Loucy (cell line): ENCODE measurements at regions not wholly inside any gene's neighbourhood (a gene's known extent, or its start where the extent isn't known, plus 50 kb on each side); places are given as distances from the start of the nearest gene placed in this dataset.

Experiments
- H2AFZ ChIP-seq: fragments of 200-600 bp; sonication (generic); 2 replicates; pipeline ENCODE4 v1.6.0; 2016; ENCODE audit warnings: antibody characterized with exemption, mild to moderate bottlenecking, low read length, moderate library complexity
- H3F3A ChIP-seq: fragments of 200-600 bp; 2 replicates; pipeline ENCODE4 v1.6.0; 2016; ENCODE audit warnings: antibody characterized with exemption, low read depth, mild to moderate bottlenecking
- H3K27me3 ChIP-seq: fragments of 200-600 bp; sonication (generic); 2 replicates; pipeline ENCODE4 v1.6.1; 2014; ENCODE audit warnings: low read length, mild to moderate bottlenecking; ENCODE audit not compliant: insufficient read depth, poor library complexity, severe bottlenecking
- H3K36me3 ChIP-seq: fragments of 200-600 bp; sonication (generic); 2 replicates; pipeline ENCODE4 v1.6.1; 2016; ENCODE audit warnings: low read length; ENCODE audit not compliant: insufficient read depth
- H3K4me1 ChIP-seq: fragments of 200-600 bp; sonication (generic); 2 replicates; pipeline ENCODE4 v1.5.1; 2014; ENCODE audit warnings: low read length, mild to moderate bottlenecking; ENCODE audit not compliant: insufficient read depth, poor library complexity, severe bottlenecking
- H3K4me2 ChIP-seq: fragments of 200-600 bp; sonication (generic); 2 replicates; pipeline ENCODE4 v1.6.0; 2014; ENCODE audit warnings: antibody characterized with exemption, low read length, low read depth, mild to moderate bottlenecking; ENCODE audit not compliant: poor library complexity, severe bottlenecking
- H3K4me3 ChIP-seq: fragments of 200-600 bp; sonication (generic); 2 replicates; pipeline ENCODE4 v1.5.1; 2014; ENCODE audit warnings: low read length, mild to moderate bottlenecking, mixed read lengths; ENCODE audit not compliant: poor library complexity, severe bottlenecking
- H3K79me2 ChIP-seq: fragments of 200-600 bp; sonication (generic); 2 replicates; pipeline ENCODE4 v1.6.1; 2014; ENCODE audit warnings: low read length; ENCODE audit not compliant: insufficient read depth
- H3K9ac ChIP-seq: fragments of 200-600 bp; sonication (generic); 2 replicates; pipeline ENCODE4 v1.6.0; 2014; ENCODE audit warnings: mild to moderate bottlenecking, low read depth, low read length, moderate library complexity; ENCODE audit not compliant: poor library complexity, severe bottlenecking
- H3K9me2 ChIP-seq: fragments of 200-600 bp; sonication (generic); replicated peaks from 2 replicates; pipeline ENCODE4 v1.6.1; 2016; ENCODE audit warnings: low read depth, low read length, mixed read lengths
- H3K9me3 ChIP-seq: fragments of 200-600 bp; sonication (generic); 2 replicates; pipeline ENCODE4 v1.6.1; 2014; ENCODE audit warnings: mild to moderate bottlenecking, antibody characterized with exemption, low read length, low read depth; ENCODE audit not compliant: insufficient read depth
- H4K20me1 ChIP-seq: fragments of 200-600 bp; sonication (generic); 2 replicates; pipeline ENCODE4 v1.6.0; 2014; ENCODE audit warnings: antibody characterized with exemption, low read length, mild to moderate bottlenecking; ENCODE audit not compliant: insufficient read depth, poor library complexity, severe bottlenecking
- CTCF ChIP-seq: fragments of 200-600 bp; sonication (generic); conservative IDR thresholded peaks from 2 replicates; pipeline ENCODE4 v1.5.1; 2014; ENCODE audit warnings: mild to moderate bottlenecking, antibody characterized with exemption, low read length
- EZH2phosphoT487 ChIP-seq: fragments of 200-600 bp; IDR thresholded peaks from 2 replicates; pipeline ENCODE4 v1.6.1; 2018; ENCODE audit warnings: antibody characterized with exemption, mild to moderate bottlenecking, moderate library complexity, borderline replicate concordance

GRCh38 chr16:87198881-87199280 is 118.3 kb downstream of the C16orf95 start:
- Histone ChIP-seq H3K4me3 (no peak overlapping the region), H4K20me1 (no peaks in the 10 kb centered on the region), H3K9me3 (no peaks in the 10 kb centered on the region), H3K4me2 (peak overlapping the region; percentile 36), H3K79me2 (no peaks in the 10 kb centered on the region), H2AFZ (no peak overlapping the region), H3K36me3 (no peaks in the 10 kb centered on the region), H3K4me1 (peaks cover 24% of the 10 kb centered on the region), H3F3A (no peaks in the 10 kb centered on the region), H3K27me3 (no peaks in the 10 kb centered on the region), H3K9me2 (no peaks in the 10 kb centered on the region), H3K9ac (no peak overlapping the region)
- no peak for TF ChIP-seq EZH2phosphoT487
- no peak for TF ChIP-seq CTCF

GRCh38 chr16:87199379-87199778 is 117.8 kb downstream of the C16orf95 start:
- Histone ChIP-seq H3K4me2 (no peak overlapping the region), H3K4me3 (no peak overlapping the region), H3F3A (no peaks in the 10 kb centered on the region), H3K4me1 (peaks cover 24% of the 10 kb centered on the region), H2AFZ (no peak overlapping the region), H3K9ac (no peak overlapping the region), H4K20me1 (no peaks in the 10 kb centered on the region), H3K36me3 (no peaks in the 10 kb centered on the region), H3K79me2 (no peaks in the 10 kb centered on the region), H3K9me2 (no peaks in the 10 kb centered on the region), H3K9me3 (no peaks in the 10 kb centered on the region), H3K27me3 (no peaks in the 10 kb centered on the region)
- TF ChIP-seq EZH2phosphoT487 = no peak
- TF ChIP-seq CTCF = no peak

GRCh38 chr16:87199901-87200300 is 117.3 kb downstream of the C16orf95 start:
- Histone ChIP-seq H2AFZ (no peak overlapping the region), H3K9ac (no peak overlapping the region), H3K9me3 (no peaks in the 10 kb centered on the region), H3K27me3 (no peaks in the 10 kb centered on the region), H3K4me3 (no peak overlapping the region), H3K36me3 (no peaks in the 10 kb centered on the region), H3F3A (no peaks in the 10 kb centered on the region), H3K4me1 (peaks cover 24% of the 10 kb centered on the region), H3K9me2 (no peaks in the 10 kb centered on the region), H3K4me2 (no peak overlapping the region), H3K79me2 (no peaks in the 10 kb centered on the region), H4K20me1 (no peaks in the 10 kb centered on the region)
- TF ChIP-seq CTCF (no peak), EZH2phosphoT487 (no peak)
